Fibroblast of skin of back (primary cell): ENCODE measurements at regions not wholly inside any gene's neighbourhood (a gene's known extent, or its start where the extent isn't known, plus 50 kb on each side); places are given as distances from the start of the nearest gene placed in this dataset.
A peak's percentile ranks its signal among the peaks of the same experiment; 100 is the strongest.

Experiments used
- DNase-seq: peaks from one replicate; pipeline ENCODE4 v3.0.0-alpha.2; 2013

DNA sequence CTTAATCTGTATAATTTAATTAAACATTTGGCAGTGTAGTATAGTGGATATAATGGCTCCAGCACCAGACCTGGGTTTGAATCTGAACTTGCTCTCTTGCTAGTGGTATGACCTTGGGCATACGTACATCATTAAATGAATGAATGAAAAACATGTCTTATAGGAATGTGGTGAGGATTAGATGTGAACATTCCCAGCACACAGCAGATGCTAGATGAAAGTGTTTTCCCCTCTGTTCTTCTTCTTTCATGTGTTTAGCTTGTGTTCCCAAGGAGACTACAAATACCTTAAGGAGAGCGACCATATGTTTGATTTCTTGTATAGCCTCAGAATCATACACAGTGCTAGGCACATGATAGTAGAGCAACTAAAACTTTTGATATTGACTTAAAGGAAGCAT lies 56.5 kb downstream of the CT47B1 start:
- DNase-seq, result no peak

DNA sequence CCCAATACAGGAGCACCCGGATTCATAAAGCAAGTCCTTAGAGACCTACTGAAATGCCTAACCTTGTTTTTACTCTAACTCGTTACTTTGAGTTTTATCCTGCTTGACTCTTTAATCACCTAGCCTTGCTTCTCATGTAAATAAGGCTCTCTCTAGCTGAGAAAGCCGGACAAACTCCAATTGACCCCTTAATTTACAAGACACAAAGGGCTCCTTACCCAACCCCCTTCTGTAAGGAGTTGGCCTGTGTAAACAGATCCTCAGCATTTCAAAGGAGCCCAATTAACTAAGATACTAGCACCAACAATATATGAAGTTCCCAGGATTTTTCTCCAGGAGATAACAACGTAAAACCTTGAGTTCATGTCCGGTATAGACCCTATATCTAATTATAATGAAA lies 61.7 kb downstream of the CT47B1 start:
- DNase-seq, result no peak

- DNase-seq, result no peak
Measured at GRCh38 chrX:120801426-120801825, 74.2 kb downstream of the CT47B1 start.

- peak; percentile 12 for DNase-seq
Measured at GRCh38 chrX:120797188-120797851, 78.3 kb downstream of the CT47B1 start.

GRCh38 chrX:120795301-120795700 lies 80.4 kb downstream of the CT47B1 start:
- peak; percentile 17 for DNase-seq

DNA sequence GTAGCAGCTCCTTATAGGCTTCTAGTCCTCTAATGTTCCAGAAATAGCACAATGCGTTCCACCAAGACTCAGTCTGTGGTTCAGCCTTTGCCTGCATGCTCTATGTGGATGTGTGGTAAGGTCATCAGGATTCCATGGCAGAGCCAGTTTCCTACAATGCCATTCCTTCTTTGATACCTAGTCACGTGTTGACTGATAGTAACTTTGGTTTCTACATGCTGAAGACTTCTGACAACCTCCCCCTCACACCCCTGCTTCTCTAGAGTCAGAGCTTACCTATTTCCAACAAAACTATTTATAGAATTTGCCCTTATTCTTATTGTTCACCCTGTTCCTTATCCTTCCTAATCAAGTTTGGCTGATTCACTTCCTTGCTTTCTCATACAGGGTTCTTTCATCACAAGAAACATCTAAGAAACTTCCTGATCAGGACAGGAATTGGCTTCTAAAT lies 81.1 kb downstream of the CT47B1 start:
- DNase-seq, result peak; percentile 11

DNA sequence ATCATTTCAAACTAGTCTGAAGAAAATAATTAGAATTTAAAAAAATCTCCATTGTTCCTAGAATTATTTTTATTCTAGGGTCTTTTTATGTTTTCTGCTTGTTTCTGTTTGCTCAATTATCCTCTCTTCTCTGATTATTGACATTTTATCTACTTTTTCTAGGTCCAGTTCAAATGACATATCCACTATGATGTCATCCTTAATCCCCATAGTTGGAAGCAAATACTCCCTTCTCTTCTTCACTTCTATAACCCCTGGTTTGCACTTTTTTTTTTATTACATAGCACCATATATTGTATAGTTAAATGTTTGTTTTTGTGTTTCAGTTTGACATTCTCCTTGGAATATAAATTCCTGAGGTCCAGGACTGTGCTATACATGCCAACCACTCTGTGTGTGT lies 82.6 kb downstream of the CT47B1 start:
- DNase-seq, result no peak

- peak; percentile 75 for DNase-seq
Measured at GRCh38 chrX:120791013-120791643, 84.5 kb downstream of the CT47B1 start.

DNA sequence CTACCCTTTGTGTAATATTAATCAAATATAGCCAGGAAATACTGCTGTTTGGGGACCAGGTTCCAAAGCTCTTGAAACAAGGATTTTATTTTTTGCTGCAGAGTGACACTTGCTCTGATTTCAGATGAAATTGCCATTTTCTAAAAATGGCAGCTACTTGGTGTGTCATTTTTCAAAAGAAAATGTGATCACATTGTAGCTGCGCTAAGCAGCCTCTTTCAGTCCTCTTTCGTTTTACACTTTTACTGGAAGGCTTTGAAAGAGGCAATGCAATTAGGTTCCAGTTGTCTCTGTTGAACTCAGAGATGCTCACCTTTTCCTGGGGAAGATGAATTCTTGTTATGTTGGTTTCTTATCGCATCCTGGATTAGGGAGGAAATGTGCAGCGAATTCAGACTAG lies 85.1 kb downstream of the CT47B1 start:
- no peak for DNase-seq

GRCh38 chrX:120790118-120790517 lies 85.5 kb downstream of the CT47B1 start:
- DNase-seq, result peak; percentile 59

- DNase-seq, result peak; percentile 53
Measured at GRCh38 chrX:120781403-120781802, 94.3 kb downstream of the CT47B1 start.

- DNase-seq, result no peak
Measured at GRCh38 chrX:120775959-120776358, 99.7 kb downstream of the CT47B1 start.

GRCh38 chrX:120774606-120775005 lies 101.1 kb downstream of the CT47B1 start:
- no peak for DNase-seq

GRCh38 chrX:120773801-120774200 lies 101.9 kb downstream of the CT47B1 start:
- DNase-seq, result no peak

GRCh38 chrX:120769576-120770341 lies 105.9 kb downstream of the CT47B1 start:
- DNase-seq, result peak; percentile 63

DNA sequence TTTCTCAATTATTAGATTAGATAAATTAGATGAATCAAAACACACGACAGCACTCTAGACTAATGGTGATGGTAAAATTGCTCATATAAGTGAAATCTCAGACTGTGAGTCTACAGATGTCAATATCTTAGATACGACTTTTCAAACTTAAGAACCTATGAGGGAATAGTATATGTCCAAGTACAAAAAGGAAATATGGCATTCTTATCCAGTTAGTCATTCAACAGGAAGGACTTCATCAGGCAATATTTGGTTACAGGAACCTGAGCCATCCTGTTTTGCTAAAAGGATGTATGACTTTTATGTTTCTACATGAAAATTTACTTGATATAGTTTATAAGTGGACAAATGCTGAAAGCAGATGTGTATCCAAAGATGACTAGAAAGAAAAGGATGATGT lies 107.0 kb downstream of the CT47B1 start:
- DNase-seq, result peak; percentile 61

GRCh38 chrX:120768254-120768653 lies 107.4 kb downstream of the CT47B1 start:
- DNase-seq, result no peak

GRCh38 chrX:120763269-120763668 lies 112.4 kb downstream of the CT47B1 start:
- DNase-seq, result no peak

DNA sequence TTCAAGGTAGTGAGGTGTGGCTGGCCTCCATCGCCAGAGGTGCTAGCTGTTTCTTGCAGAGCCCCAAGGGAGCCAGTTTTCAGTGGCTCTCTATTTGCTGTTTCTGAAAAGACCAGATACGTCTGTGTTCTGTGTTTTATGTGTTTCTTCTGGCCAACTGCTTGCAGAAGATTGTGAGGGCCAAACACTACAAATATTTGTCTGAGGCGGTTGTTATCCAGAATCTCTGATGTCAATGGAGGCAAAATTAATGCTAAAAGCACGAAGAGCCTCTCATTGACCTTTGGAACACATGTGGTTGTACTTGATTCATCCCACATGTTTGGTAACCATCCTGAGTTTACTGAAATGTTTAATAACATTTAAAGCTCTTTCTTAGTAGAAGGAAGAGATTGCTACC lies 113.9 kb downstream of the CT47B1 start:
- DNase-seq, result peak; percentile 45

DNA sequence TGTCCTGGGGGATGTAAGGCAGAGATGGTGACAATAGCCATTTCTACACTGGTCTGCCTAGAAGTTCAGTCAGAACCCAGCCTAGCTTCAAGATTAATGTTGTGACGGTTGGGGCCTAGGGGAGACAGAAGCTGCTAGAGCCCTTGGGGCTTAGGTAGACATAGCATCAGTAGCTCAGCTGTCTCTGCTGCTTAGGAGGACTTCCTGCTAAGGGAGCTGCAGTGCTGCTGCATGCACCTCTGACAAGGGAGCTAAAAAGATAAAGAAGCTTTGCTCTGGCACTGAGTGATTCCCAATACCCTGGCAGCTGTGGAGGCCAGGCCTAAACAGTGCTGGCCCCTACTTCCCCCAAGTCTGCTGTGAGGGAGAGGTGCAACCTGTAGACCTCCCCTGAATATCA lies 116.0 kb downstream of the CT47B1 start:
- no peak for DNase-seq

- no peak for DNase-seq
Measured at GRCh38 chrX:120755066-120755846, 120.4 kb downstream of the CT47B1 start.

- DNase-seq, result no peak
Measured at GRCh38 chrX:120753413-120754251, 122.0 kb downstream of the CT47B1 start.
